GOT3 (cell line): ENCODE measurements at regions not wholly inside any gene's neighbourhood (a gene's known extent, or its start where the extent isn't known, plus 50 kb on each side); places are given as distances from the start of the nearest gene placed in this dataset.

ENCODE experiments used
- DNase-seq: peaks from one replicate; lab custom pipeline; 2025; ENCODE audit warnings: mixed read lengths; lab: John Stamatoyannopoulos, UW

DNA sequence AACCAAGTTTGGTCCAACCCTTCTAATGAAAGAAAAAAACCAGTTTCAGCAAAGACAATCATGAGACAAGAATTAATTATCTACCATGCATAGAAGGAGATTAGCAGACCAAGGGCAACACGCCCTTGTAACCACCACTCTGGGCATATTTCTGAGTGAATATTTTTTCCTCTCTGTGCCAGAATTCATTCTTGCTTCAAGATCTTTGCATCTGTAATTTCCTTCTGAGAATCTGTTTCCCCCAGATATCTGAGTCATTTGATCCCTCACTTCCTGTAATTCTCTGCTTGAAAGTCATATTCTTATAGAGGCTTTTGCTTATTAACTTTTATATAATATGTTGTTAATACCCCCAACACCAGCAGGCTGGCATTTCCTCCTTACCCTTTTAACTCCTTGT is 243.7 kb downstream of the SLC16A7 start:
- DNase-seq = no peak

DNA sequence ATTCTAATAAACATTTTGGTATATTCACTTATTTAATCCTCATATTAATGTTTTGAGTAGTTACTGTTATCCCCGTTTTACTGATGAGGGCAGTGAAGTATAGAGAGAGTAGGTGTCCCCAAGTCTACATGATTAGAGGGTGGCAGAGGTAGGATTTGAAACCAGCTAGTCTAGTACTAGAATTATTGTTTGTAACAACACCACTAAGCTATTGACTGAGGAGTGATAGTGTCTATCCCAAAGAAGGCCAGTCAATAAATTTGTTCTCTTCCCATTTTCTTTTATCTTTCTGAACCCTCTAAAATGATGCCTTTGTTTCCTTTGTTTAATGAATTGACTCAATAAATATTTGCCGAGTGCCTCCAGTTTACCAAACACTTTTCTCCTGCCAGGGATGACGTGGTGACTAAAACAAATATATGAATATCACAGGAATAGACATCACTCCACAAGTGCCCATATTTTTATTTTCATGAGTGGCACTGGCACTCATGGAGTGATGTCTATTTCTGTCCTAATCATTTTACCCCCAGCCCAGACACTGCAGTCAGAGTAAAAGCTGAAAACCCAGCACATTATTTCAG is 247.5 kb downstream of the SLC16A7 start:
- no peak for DNase-seq

DNA sequence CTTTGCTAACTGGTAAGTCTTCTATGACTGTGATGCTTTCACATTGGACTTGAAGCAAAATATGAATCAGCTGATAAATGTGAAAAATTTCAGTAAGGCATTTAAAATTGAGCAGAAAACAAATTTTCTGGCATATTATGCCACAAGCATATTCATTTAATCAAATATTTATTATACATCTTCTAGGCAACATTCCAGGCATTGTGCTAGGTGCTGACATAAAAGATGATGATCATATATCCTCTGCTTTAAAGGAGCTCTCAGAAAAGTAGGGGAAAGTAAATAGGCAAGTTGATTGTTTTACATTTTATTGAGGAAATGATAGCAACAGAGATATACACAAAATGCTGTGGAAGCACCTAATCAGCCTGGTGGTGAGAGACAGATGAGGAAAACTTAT is 248.9 kb downstream of the SLC16A7 start:
- DNase-seq = no peak

DNA sequence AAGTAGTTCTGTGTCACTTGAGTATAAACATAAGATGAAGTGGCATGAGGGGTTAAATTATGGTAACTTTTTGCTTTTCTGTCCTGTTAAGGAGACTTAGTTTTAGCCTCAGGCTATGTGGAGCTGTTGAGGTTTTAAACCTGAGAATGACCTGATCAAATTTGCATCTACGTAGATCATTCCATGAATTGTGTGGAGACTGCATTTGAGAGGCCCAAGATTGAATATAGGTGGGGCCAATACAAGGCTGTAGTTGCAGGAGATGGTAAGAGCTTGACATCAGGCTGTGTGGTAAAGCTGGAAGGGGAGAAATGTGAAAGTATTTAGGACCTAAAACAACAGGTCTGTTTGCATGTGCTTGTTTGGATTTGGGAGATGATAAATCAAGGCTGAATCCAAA is 249.5 kb downstream of the SLC16A7 start:
- no peak for DNase-seq

DNA sequence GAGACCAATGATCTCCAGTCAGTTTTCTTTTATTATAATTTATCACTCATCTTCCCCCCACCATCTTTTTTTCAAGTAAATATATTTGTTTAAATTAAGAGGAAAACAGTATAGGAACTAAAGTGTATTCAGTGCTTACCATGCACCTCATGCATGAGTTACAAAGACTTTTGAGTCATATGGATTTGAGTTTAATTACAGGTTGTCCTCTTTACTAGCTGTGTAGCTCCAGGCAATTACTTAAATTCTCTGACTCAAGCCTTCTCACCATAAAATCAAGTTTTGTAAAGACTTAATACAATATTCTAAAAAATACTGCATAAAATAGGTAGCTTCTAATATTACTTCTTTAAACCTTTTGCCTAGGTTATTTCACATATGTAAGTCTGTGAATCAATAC is 251.3 kb downstream of the SLC16A7 start:
- DNase-seq = no peak

DNA sequence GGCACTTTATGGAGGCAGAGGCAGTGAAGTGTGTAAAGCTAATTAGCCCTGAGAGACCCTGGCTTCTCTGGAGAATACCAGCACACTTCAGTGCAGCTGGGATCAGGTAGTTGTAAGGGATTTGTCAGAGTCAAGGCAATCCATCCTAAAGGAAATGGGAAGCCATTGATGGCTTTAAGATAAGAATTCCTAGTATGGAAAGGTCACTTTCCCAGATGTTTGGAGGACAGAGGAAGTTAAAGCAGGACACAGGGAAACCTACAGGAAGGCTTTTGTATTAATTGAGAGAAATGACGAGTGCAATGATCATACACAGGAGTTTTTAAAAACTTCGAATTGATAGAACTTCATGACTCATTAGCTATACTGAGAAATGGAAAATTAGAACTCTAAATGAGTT is 254.4 kb downstream of the SLC16A7 start:
- no peak for DNase-seq

DNA sequence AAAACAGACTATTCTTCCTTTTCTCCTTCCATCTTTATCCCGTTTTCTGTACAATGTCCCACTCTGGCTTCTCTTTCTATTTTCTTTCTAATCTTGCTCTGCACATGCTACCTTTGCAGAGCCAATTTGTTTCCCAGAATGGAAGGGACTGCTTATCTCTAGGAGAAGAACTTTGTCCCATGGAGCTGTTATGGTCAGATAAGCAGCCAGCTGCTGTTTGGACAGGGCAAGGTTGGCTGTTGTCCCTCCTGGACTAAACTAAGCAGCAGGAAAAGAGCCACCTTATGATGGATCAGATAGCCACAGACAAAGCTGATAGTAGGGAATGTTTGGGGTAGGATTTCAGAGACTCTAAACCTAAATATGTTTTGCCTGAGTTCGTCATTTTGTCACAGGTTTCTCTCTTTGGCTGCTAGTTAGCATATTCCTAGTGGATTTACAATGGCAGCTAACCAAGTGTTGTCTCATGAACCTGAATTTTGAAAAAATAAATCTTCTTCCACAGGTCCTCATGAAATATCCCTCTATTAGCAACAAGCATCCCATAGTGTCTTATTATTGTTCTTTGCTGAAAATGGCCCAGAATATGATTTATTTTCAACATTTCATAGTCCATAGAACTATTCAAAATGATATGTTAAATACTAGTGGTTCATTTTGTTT is 262.8 kb downstream of the SLC16A7 start:
- DNase-seq = no peak

DNA sequence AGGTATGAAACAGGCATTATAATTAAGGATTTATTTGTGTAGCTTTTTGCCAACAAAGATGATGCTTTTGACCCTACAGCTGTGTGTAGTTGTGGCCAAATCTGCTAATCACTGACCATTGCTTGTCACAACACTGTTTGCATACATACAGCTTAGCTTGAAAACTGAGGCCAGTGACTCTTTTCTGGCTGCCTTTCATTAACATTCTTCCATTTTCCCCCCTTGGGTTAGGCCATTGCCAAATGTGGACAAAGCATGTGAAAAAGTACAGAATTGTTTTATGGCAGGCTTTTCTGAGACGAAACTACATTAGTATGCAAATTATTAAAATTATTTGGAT is 263.3 kb downstream of the SLC16A7 start:
- no peak for DNase-seq

DNA sequence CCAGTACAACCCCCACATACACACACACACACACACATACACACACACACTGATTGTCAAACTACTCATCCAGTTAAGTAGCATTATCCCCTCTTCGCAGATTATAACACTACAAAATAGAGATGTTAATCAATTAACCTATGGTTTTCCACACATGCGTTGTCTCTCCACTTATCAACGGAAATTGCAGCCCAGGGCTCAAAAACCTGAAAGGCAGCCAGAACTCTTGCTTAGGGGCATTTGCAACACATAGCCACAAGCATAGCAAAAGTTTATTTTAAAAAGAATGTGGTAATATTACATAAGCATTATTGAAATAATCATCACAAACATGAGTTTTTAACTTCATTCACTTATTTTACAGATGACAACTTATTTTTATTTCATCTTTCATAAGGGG is 265.8 kb downstream of the SLC16A7 start:
- DNase-seq = no peak

DNA sequence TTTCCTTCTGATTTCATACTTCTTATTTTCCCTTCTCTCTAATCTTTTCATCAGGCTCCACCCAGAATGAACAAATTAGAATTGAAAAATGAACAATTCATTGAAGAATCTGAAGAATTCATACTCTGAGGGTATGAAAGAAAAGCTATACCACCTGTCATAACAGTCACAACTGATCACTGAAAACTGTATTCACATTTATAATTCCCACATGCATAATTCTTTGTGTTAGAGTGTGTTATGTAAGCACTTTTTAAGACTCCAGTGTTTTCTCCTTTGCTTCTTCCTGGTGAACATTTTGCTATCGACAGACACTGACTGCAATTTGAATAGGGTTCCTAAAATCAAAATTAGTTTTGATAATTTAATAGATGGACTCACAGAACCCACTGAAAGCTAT is 271.2 kb downstream of the SLC16A7 start:
- no peak for DNase-seq

DNA sequence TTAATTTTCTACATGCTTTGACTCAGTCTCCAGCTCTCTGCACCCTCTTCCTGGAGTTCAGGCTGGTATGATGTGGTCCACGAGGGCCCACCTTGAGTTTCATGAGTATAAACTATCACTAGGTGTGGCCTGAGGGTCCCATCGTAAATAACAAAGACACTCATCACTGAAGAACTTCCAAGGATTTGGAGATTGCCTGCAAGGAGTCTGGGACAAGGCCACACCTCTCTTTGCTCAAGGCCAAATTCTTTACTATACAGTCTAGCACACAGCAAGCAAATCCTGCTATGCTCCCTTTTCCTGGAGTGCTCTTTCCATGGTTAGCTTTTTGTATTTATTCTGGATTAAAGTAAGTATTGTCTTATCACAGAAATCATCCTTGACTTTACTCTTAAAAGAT is 271.9 kb downstream of the SLC16A7 start:
- no peak for DNase-seq

DNA sequence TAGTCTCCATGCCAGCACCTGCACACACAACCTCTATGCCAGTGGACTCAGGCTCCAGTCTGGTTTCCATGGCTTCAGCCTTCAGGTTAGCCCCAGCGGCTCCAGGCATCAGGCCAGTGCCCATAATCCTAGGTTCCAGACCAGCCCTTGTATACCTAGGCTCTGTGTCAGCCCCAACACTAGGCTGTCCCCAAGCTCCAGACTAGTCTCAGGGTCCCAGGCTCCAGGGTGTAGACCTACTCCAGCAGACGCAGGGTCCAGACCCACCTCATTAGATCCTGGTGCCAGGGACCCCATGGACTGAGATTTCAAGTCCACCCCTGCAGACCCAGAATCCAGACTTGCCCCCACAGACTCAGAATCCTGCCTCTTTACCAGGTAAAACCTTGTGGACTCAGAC is 275.9 kb downstream of the SLC16A7 start:
- no peak for DNase-seq

DNA sequence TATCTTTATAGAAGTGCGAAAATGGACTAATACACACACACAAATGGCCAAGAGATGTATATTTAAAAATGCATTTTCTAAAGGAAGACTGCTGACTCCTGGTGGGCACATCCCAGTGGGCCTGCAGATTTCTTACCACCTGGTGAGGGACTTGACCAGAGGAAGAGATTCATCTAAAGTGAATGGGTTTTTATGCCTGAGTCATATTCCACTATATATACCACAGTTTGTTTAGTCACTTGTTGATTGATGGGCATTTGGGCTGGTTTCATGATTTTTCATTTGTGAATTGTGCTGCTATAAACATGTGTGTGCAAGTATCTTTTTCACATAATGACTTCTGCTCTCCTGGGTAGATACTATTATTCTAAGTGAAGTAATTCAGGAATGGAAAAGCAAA is 277.3 kb downstream of the SLC16A7 start:
- no peak for DNase-seq

DNA sequence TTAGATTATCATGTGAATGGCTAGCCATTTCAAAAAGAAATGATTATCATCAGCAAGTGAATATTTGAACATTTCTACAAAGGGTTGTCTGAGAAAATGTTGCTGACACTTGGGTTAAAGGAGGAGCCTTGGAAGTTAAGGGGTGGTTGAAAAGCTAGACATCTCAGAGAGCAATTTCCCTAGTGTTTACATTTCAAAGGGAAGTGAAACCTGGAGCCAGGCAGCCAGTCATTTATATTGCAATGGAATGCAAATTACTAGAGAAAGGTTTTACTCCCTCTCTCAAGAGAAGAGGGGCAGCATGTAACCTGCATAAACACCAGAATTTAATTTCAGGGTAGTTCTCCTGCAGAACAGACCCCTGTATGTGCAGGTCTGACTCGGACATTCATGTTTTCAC is 279.0 kb downstream of the SLC16A7 start:
- DNase-seq = no peak

DNA sequence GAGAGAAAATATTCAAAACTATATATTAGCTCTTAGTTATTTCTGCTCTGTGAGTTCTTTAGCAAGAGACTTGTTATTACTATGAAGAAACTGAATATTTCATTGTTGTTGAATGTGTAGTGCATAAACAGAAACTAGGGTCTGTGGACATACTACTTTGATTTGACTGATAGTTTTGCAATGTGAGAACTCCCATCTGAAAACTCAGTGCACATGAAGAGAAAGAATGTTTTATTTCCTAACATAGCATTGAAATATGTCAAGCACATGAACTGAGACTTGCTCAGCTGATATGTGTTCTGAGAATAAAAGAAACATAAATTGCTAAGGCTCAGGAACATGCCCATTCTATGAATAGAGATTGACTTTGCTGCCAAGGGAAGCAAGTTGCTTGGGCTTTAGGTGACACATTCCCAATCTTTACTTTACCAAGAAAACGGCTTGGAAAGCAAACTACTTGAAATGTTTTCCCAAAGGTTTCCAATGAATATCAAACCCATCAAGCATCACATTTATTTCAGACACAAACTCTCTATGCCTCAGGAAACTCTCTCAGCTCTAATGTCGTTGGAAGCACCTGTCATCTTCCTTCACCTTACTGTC is 290.4 kb downstream of the SLC16A7 start:
- DNase-seq = no peak

DNA sequence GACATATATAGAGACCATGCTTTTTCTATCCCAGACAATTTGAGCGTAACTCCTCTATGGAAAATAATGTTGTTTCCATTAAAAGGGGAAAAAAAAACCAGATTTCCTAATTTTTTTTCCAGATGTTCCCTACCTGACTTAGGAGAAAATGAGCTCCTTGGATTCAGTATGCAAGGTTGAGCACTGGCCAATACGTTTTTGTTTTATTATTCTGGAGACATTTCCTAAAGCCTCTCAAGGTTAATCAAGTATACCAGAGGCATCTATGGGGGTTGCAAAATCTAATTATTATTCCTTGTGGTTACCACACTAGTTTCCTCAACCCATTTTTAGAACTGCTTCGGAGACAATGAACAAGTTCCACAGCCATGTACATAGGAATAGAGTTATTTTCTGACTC is 291.3 kb downstream of the SLC16A7 start:
- no peak for DNase-seq

DNA sequence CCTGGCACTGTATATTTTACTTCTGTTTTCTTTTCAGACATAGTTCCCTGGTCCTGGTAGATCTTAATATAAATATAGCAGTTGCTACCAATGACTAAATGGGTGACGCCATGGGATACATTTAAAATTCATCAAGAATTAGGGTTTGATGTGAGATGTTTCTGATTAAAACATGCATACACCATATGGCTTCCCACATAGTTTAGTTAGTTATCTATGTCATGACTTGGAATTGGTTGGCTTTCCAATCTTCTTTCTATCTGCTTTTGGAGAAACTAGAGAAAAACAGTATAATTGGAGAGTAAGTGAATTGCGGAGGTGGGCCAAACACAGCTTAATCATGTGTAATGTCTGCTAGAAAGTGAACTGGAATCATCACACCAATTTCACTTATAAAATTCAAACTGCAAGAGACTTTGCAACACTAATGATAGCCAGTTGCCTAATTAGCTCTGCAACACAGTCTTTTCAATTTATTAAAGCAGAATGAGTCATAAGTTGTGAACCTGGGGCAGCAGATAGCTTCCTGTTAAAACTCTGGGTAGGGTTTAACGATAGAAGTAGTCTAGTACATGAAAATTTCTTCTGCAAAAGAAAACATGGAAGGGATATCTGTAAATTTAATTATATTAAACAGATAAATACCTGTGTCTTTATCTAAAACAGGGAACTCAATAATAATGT is 295.2 kb downstream of the SLC16A7 start:
- DNase-seq = no peak

DNA sequence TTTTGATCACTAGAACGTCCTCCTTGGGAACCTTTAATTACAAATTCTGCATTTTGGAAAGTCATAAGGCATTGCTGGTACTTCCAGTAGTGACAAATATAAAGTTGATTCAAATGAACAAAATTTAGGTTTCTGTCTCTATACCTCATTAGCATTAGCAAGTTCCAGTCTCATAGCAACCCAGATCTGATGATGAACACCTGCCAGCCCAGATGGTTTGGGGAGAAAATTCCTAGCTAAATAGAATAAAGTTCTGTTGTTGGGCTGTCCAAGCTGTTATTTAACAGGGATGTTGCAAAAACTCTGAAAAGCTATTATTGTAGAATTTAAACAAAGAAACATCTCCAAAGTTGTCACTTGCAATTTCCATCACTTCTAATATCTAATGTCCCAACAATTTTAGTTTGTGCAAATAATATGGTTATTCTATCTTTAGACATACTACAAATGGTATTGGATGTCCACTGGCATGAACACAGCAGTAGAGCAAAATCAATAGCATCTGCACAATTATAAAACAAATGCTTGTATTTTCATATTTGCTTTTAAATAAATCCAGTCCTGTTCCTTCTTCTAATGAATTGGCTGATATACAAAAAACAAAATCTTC is 299.4 kb downstream of the SLC16A7 start:
- DNase-seq = no peak

DNA sequence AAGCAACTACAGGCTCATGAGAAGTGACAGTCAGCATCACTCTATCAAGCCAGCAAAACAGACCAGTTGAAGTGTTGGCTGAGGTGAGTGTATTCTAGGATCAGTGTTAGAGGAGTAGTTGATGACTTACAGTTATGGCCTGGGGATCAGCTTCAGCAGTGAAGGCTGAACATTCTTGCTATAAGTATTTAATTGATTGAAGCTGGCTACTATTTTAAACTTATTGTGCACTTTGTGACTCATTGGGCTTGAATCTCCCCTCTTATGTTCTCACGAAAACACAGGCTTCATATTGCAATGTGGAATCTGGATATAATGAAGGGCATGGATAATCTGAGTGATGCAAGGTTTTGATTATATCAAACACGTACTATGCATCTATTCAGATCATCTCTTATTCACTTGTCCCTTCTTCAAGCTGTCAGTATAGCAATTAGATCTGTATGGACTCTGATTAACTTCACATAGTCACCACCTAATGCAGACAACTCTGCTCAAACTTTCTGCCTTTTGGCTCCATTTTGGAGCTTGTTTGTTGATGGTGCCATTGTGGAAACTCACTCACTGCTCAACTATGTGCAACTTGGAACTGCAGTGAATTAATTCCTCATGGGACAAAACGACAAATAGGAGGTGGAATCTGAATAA is 309.2 kb downstream of the SLC16A7 start:
- DNase-seq = no peak

DNA sequence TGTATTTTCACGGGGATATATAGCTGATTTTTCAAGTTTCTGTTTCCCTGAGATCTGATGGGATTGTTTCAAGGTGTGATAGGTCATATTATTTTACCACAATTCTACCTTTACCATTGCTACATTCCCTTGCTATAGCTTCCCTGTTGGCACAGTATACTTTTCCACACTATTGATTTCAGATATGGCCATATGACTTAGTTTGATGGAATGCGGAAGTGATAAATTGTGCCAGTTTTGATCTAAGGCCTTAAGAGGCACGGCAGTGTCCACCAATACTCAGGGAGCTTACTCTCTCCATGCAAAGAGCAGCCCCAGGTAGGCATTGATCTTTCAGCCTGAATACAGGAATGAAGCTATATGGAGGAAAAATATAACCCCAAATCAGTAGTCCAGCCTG is 315.7 kb downstream of the SLC16A7 start:
- no peak for DNase-seq

DNA sequence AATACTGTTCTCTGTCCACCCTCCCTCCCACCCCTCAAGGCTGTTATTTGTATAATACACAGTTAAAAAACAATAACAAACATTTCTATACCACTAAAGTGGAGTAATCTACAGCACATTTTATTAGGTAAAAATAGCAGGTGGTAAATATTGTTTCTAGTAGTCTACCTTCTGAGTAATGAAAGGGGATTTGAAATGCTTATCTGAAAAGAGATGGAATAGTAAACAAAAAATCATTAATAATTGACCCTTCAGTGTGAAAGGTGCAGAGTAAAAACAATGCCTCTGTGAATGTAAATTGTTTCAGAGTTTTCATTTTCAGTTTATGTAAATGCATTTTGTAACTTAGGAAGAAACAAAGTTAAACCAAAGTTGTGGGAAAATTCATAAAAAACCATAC is 321.2 kb downstream of the SLC16A7 start:
- DNase-seq = no peak

DNA sequence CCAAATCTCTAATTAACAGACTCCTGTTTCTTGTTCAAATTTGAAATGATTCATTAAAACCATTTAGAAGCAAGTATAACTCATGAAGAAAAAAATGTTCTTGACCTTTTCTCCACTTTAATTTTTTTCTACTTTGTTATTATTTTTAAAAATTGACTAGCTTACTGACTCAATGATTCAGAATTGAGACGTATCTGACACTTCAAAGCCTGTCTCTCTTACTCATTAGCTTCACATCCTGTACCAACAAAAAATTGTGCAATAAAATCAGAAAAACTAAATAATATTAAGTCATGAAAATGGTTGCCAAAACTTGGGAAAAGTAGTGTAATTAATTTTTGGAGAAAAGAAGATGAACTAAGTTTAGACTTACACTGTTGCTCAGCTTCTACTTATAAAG is 331.2 kb downstream of the SLC16A7 start:
- no peak for DNase-seq

DNA sequence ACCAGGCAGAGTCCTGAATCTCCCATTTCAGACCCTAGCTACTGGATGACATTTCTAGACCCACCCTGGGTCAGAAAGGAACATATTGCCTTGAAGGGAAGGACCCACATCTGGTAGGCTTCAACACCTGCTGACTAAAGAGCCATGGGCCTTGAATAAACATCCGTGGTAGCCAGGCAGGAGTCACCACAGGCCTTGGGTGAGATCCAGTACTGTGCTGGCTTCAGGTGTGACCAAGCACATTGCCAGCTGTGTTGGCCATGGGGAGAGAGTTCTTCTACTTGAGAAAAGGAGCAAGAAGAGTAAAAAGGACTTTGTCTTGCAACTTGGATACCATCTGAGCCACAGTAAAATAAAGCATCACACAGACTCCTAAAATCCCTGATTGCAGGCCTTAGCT is 332.6 kb downstream of the SLC16A7 start:
- DNase-seq = no peak
